ENCODE measurements at regions not wholly inside any gene's neighbourhood (a gene's known extent, or its start where the extent isn't known, plus 50 kb on each side); places are given as distances from the start of the nearest gene placed in this dataset.

GRCh38 chr15:85890620-85890980, 95.9 kb upstream of the KLHL25 start:
- no peak for DNase-seq

- DNase-seq: no peak
Measured at GRCh38 chr15:85891470-85891869, 96.7 kb upstream of the KLHL25 start.

DNA sequence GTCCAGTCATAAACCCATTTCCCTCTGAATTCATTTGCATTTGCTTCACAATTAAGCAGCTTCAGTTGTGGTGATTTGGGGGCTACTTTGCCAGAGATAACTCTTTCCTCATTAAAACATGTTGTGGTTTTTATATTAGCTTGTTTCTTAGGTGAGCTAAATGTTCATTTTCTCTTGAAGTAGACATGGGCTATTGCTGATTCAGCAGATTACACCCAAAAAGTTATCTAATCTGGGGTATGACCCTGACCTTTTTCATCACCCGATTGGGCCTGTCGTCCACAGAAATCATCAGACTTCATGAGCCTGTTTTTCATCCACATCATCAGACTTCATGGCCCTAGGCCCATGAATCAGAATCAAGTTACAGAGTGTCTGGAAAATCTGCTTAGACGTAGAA, 97.5 kb upstream of the KLHL25 start:
- DNase-seq: no peak

- no peak for DNase-seq
Measured at GRCh38 chr15:85897207-85897894, 102.6 kb upstream of the KLHL25 start.

DNA sequence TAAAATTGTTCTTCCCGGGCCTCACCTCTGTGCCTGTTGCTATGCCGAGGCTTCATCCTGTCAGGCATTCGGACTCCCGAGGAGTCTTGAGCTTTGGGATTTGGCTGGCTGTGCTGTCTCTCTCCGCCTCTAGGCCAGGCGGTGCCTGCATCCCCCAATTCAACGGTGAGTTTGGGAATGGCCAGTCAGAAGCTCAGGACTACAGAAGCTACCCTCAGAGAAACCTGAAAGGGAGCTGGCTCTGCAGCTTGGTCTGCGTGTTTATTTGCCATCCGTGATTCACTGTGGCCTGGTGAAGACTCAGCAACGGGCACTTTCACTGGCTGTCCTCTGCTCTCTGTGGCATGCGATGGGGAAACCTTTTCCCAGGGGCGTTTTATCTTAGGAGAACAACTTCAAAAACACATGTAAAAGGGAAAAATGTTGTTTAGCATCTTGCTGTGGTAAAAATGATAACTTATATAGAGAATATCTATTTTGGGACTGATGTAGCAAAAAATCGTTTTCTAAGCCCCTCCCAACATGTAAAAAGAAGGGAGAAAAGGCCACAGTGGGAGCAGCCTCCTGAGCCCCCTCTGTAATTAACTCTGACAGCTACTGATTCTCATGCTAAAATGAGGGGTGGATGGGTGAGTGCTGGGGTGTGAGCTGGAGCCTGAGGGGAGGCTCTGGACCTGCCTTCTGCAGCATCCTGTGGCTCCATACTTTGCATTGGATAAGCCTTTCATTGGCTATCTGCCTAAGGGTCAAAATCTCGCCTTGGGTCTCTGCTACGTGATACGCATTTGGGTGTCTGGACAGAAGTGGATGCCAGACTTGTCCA, 103.4 kb upstream of the KLHL25 start:
- no peak for DNase-seq

GRCh38 chr15:85899927-85900326, 105.2 kb upstream of the KLHL25 start:
- DNase-seq: no peak

DNA sequence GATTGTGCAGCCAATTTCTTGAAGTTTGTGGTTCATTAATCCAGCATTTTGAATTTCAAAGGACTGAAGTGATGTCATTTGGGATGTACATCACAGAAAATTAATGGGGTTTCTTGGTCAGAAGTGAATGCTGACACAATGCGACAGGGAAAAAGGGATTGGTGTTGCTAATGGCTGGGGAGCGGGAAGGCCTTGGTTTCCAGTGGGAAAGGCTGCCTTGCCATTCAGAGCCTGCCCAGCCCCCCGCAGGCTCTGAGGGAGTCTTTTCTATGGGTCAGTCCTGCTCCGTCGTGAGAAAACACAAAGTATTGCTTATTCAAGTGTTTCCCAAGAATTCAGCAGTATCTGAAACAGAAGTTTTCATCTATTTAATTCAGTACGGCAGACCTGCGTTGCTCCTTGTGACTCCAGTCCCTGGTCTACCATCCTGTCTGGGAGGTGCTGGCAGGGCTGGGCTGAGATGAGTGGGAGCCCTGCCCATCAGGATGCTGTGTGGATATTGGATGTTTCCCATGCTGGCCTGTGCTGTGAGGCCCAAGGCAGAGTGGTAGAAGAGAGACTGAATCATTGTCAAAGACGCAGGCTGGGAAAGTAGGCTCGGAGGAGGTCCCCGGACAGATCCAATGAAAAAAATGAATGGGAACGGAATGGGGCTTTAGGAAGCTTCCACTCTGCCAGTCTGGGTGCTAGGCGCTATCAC, 111.2 kb upstream of the KLHL25 start:
- no peak for DNase-seq

GRCh38 chr15:85906640-85907039, 111.9 kb upstream of the KLHL25 start:
- DNase-seq: no peak

DNA sequence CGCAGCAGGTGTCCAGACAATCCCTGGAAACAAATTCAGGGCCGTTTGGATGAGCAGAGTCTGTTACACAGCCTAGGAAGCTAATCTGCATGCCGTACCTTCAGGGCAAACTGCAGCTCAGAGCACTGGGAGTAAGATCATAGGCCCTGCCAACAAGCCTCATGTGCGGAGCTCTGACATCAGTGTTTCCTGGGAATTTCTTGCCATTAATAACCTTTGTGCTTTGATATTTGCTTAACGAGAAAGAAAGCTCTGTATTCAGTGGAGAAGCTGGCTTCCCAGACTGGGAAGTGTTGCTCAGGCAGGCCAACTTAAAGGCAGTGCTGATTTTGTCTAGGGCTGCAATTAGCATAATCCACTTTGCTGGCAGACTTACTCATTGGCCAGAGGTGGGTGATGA, 116.1 kb upstream of the KLHL25 start:
- DNase-seq: no peak

DNA sequence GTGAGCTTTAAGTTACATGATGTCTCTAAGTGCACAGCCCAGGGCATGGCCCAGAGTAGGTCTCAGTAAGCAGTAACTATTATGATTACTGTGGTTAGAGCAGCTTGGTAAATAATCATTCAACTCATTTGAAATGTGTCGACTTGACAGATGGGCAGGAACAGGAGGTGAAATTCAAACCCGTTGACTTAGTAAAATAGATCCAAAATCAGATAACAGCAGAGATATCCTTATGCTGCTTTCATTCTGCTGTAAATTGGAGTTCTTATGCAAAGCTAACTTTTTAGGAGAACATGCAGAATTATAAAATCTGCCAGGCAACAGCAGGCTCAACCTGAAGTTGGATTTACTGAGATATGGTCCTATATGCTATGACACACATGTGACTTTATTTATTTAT, 118.7 kb upstream of the KLHL25 start:
- DNase-seq: no peak

- DNase-seq: no peak
Measured at GRCh38 chr15:85920956-85921355, 126.2 kb upstream of the KLHL25 start.

DNA sequence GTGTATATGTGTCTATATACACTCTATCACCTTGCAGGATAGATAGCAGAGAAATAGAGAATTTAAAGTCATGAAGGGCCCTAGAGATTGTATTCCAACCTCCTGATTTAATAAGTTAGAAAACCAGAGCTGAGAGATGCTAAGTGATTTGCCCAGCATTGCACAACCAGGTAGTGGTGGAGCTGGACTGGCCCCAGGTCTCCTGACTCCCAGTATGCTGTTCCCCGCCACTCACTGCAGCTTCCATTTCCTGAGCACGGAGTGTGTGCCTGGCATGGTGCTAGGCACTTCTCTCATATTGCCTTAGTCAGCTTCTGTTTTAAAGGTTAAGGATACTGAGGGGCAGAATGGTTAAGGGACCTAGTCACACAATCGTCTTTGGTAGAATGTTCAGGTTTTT, 129.4 kb upstream of the KLHL25 start:
- DNase-seq: no peak

DNA sequence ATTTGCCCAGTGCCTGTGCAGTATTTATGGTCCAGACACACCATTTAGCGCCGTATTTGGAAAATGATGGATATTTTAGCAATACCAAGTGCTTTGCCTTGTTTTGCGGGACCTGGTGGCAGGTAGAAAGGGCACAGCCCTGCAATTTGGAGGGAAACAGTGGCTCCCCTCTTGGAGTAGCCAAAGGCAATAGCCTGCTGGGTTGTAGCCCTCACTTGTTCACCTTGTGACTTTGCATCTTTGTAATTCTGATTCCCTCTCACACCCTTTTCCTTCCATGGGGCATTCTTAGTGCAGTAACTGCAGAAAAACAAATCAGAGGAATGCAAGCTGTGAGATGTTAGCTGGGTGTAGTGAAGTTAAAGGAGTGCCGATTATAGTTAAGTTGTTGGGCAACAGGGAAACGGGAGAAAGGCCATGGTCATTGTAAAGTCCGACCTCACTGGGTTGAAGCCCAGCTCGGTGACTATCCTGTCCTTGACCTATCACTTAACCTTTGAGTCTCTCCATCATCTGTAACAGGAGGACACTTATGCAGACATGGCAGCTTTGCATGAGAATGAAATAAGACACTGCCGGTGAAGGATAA, 131.0 kb upstream of the KLHL25 start:
- no peak for DNase-seq

DNA sequence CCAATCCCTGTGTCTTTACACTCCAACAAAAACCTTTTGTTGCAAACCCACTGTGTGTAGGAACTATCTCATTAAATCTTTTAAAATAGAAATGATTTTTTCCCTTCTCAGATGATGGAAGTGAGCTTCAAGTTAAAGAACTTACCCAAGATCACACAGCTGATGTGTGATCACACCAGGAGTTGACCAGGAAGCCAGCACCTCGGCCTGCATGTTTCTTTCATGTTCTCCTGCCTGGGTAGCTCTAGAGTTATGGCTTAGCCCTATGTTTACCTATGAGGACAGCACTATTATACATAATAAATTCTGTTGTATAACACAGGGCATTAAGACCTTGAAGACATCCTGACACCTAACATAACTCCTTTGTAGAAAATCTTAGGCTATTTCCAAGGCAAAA, 132.1 kb upstream of the KLHL25 start:
- DNase-seq: no peak

GRCh38 chr15:85927931-85928537, 133.3 kb upstream of the KLHL25 start:
- DNase-seq: no peak

- DNase-seq: no peak
Measured at GRCh38 chr15:85929786-85930185, 135.1 kb upstream of the KLHL25 start.

DNA sequence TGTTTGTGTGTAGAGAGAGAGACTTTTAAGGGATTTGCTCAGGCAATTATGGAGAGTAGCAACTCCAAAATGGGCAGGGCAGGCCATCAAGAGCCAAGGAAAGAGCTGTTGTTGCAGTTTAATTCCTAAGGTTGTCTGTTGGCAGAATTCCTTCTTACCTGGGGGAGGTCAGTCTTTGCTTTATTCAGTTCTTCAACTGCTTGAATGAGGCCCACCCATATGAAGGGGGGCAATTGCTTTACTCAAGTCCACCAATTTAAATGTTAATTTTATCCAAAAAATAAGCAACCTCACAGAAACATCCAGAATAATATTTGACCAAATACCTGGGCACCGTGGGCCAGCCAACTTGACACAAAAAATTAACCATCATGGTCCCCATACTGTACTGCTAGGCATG, 137.7 kb upstream of the KLHL25 start:
- DNase-seq: no peak

- no peak for DNase-seq
Measured at GRCh38 chr15:85934691-85935090, 140.0 kb upstream of the KLHL25 start.

GRCh38 chr15:85935182-85935581, 140.5 kb upstream of the KLHL25 start:
- no peak for DNase-seq

DNA sequence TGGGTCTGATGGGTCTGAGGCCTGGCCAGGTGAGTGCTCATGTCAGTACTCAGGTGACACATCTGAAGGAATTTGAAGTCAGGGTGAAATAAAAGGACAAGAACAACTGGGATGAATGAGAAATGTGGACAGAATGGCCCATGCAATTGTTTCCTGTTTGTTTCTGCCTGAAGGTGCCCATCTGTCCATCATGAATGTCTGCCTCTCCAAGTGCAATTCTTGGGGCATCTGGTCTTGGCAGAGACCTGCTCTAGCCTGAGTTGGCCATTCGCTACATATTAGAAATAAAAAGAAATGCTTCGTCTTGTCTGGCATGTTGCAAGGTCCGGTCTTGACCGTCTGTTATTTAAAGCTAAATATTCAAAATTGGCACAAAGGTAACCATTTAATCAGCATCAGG, 142.0 kb upstream of the AGBL1 start:
- no peak for DNase-seq

DNA sequence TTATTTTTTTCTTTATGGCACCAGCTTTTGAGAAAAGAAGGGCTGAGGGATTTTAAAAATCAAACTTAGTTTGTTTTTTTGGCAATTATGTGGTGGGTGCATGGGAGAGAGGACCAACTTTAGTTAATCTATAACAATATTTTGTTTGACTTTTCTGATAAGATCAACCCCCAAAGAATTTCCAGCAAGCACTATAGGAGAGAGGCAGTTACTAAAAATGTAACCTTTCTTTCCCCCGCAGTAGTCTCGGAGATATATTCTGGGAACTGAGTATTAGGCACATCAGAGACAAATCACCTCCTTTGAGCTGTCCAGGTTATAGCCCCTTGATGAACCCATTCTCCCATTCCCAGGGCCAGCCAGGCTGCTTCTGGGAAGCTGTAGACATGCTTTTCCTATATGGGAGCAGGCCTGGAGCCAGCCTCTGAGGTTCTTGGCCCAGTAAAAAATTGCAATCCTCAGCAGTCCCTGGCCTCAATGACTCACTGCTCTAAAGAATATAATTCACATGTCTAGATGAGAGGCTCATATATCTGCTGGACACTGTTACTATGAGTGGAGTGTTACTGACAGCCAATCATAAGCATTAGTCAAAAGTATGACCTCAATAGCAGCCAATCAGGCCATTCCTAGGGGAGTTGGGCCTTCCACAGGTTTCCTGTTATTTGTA, 138.3 kb upstream of the AGBL1 start:
- no peak for DNase-seq

DNA sequence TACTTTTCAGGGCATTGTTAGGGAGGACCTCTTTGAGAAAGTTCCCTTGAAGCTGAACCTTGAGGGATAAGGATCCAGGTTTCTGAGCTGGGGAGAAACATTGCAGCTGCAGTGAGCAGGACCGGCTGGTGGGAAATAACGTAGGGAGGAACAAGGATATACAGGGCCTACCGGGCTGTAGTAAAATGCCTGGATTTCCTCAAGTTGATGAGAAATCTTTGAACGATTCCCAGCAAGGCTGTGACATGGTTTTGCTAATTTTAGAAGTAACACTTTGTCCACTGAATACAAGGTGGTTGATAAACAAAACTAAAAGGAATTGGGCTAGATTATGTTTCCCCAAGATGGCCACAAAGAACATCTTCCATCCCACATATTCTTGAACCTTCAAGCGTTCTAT, 137.0 kb upstream of the AGBL1 start:
- no peak for DNase-seq

DNA sequence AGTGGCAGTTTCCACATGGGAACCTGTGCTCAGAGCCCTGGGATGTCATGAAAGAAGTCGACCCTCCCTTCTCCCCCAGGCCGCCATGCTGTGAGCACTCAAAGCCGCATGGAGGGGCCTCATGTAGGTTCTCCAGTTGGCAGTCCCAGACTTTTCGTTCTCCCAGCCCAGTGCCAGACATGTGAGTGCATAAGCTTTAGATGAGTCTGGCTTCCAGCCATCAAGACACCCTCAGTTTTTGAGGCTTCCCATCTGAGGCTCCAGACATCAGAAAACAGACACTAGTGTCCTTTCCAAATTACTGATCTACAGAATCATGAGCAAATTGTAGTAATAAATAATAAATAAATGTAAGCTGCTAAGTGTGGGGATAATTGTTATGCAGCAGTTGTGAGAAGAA, 136.5 kb upstream of the AGBL1 start:
- DNase-seq: no peak

Measured in HCEC 1CT (cell line).